ENCODE measurements at regions not wholly inside any gene's neighbourhood (a gene's known extent, or its start where the extent isn't known, plus 50 kb on each side); places are given as distances from the start of the nearest gene placed in this dataset.

DNA sequence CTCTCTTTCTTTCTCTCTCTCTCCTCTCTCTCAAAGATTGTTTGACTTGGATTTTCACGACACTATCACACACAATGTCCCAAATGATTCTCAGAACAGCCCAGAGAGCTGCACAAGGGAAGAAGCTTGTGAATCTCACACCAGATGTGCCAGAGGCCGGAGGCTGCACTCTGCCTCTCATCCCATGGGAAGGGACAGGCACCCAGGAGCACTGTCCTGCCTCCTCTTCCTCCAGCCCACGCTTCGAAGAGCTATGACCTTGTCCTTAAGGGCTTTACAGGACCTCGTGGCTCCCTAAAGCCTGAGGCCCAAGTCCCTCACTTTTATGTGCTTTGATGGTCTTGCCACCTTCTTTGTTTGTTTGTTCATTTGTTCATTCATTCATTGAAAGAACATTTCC, 267.6 kb downstream of the FAM43A start:
- H3K9me1 ChIP-seq (ENCODE audit: insufficient read depth, low read length) = no peaks in the 10 kb centered on the region
- H2AK5ac ChIP-seq (ENCODE audit: low read depth, low read length) = no peak overlapping the region
- ChIA-PET CTCF (no interaction called here), POLR2A (ENCODE audit: unreplicated experiment) (no interaction called here)
- ATAC-seq (ENCODE audit: low read depth) = no peak
- no peak overlapping the region for H3K23ac ChIP-seq (ENCODE audit: low read depth, low read length)
- H4K20me1 ChIP-seq (ENCODE audit: insufficient read depth, low read length) = no peaks in the 10 kb centered on the region
- no peaks in the 10 kb centered on the region for H3K79me1 ChIP-seq (ENCODE audit: low read depth in 1 of 2, low read length in 2 of 2)
- no peak overlapping the region for H2BK120ac ChIP-seq (ENCODE audit: low read depth, low read length)
- no peak overlapping the region for H3K27ac ChIP-seq (ENCODE audit: insufficient read depth, low read length)
- intact Hi-C loops (cut with micrococcal nuclease) = no loop called here
- DNase-seq = no peak
- H2BK20ac ChIP-seq (ENCODE audit: low read depth, low read length) = no peak overlapping the region
- 0 out of 2 replicates have a peak, but pooled peaks cover 2% of the 10 kb centered on the region for H3K9me3 ChIP-seq (ENCODE audit: control insufficient read depth, insufficient read depth, low read length)
- H3K14ac ChIP-seq (replicated peaks; ENCODE audit: low read depth, low read length) = no peak overlapping the region
- peaks cover 30% of the 10 kb centered on the region for H3K27me3 ChIP-seq (ENCODE audit: control insufficient read depth, insufficient read depth, low read length)
- H2BK5ac ChIP-seq (ENCODE audit: low read depth, low read length, poor library complexity, severe bottlenecking) = no peak overlapping the region
- no peak for TF ChIP-seq SMC3 (IDR thresholded peaks at IDR 0.05; ENCODE audit: low read depth, low read length)
- no peak for TF ChIP-seq MXI1 (IDR thresholded peaks at IDR 0.05; ENCODE audit: borderline replicate concordance, low read depth, low read length)
- TF ChIP-seq POLR2A (IDR thresholded peaks at IDR 0.05; ENCODE audit: low read depth, low read length) = no peak
- TF ChIP-seq, protein P1, sequence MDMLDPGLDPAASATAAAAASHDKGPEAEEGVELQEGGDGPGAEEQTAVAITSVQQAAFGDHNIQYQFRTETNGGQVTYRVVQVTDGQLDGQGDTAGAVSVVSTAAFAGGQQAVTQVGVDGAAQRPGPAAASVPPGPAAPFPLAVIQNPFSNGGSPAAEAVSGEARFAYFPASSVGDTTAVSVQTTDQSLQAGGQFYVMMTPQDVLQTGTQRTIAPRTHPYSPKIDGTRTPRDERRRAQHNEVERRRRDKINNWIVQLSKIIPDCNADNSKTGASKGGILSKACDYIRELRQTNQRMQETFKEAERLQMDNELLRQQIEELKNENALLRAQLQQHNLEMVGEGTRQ (IDR thresholded peaks at IDR 0.05; ENCODE audit: low read depth, low read length) = no peak
- TF ChIP-seq MAFK (IDR thresholded peaks at IDR 0.05; ENCODE audit: low read depth, low read length) = no peak
- TF ChIP-seq BHLHE40 (IDR thresholded peaks at IDR 0.05; ENCODE audit: low read depth, low read length) = no peak
- no peak for TF ChIP-seq FOS (IDR thresholded peaks at IDR 0.05; ENCODE audit: low read depth, low read length)
- TF ChIP-seq NFE2L2 (IDR thresholded peaks at IDR 0.05; ENCODE audit: low read depth, low read length) = no peak
- TF ChIP-seq CHD1 (IDR thresholded peaks at IDR 0.05; ENCODE audit: low read depth, low read length) = no peak
- TF ChIP-seq CEBPB (IDR thresholded peaks at IDR 0.05; ENCODE audit: low read depth, low read length) = no peak
- TF ChIP-seq RFX5 (IDR thresholded peaks at IDR 0.05; ENCODE audit: low read depth, low read length) = no peak
- TF ChIP-seq RCOR1 (IDR thresholded peaks at IDR 0.05; ENCODE audit: insufficient replicate concordance, low read length) = no peak
- TF ChIP-seq, protein P2, sequence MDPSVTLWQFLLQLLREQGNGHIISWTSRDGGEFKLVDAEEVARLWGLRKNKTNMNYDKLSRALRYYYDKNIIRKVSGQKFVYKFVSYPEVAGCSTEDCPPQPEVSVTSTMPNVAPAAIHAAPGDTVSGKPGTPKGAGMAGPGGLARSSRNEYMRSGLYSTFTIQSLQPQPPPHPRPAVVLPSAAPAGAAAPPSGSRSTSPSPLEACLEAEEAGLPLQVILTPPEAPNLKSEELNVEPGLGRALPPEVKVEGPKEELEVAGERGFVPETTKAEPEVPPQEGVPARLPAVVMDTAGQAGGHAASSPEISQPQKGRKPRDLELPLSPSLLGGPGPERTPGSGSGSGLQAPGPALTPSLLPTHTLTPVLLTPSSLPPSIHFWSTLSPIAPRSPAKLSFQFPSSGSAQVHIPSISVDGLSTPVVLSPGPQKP (IDR thresholded peaks at IDR 0.05; ENCODE audit: borderline replicate concordance, low read depth, low read length) = no peak
- H3K4me2 ChIP-seq (ENCODE audit: low read depth, low read length) = no peak overlapping the region
- H3K9ac ChIP-seq (ENCODE audit: low read depth, low read length) = no peak overlapping the region
- H3K4ac ChIP-seq (ENCODE audit: low read depth, low read length) = no peak overlapping the region
- no peak overlapping the region for H4K8ac ChIP-seq (ENCODE audit: low read depth in 2 of 2, low read length in 2 of 2)
- no peak overlapping the region for H4K5ac ChIP-seq (ENCODE audit: low read depth, low read length)
- H3K36me3 ChIP-seq (ENCODE audit: control insufficient read depth, insufficient read depth, low read length) = no peaks in the 10 kb centered on the region
- dilution Hi-C loops (cut with HindIII; ENCODE audit: low sequenced_read_pairs, unreplicated experiment) = no loop called here
- no peaks in the 10 kb centered on the region for H3K4me1 ChIP-seq (ENCODE audit: control insufficient read depth, insufficient read depth, low read length)
- H3K4me3 ChIP-seq (ENCODE audit: insufficient read depth, low read depth, low read length) = no peak overlapping the region
- H4K91ac ChIP-seq (ENCODE audit: insufficient read depth, low read depth, low read length) = no peak overlapping the region
- WGBS, 2 experiments (ENCODE audit: extremely low coverage in 2 of 2, insufficient read length in 1 of 2) = 70% methylated on average over 2 of the region's 5 CpGs; no CpG with 5 or more reads in 1 of the 2 experiments
- H3K18ac ChIP-seq (ENCODE audit: low read depth, low read length) = no peak overlapping the region
- H3K56ac ChIP-seq (ENCODE audit: extremely low read depth, insufficient read depth, low read length) = no peak overlapping the region
- in situ Hi-C loops (cut with MboI; ENCODE audit: low sequenced_read_pairs) = no loop called here
- H2BK15ac ChIP-seq (ENCODE audit: low read depth, low read length) = no peak overlapping the region
- H2AK9ac ChIP-seq (replicated peaks; ENCODE audit: low read depth, low read length, poor library complexity) = no peak overlapping the region
- H2AFZ ChIP-seq (replicated peaks; ENCODE audit: low read length, poor library complexity) = no peak overlapping the region
- no TSS peak for BruUV-seq (replicated peaks)

Measured in IMR-90 (cell line).